HG03045 (cell line): ENCODE measurements at regions not wholly inside any gene's neighbourhood (a gene's known extent, or its start where the extent isn't known, plus 50 kb on each side); places are given as distances from the start of the nearest gene placed in this dataset.

Experiments used
- ATAC-seq: cut with Tn5 transposase; IDR thresholded peaks from one replicate; pipeline ENCODE4 v1.9.1; 2021; ENCODE audit warnings: mild to moderate bottlenecking, moderate library complexity; ENCODE audit not compliant: unreplicated experiment

- ATAC-seq = no peak
Observed at GRCh38 chr10:78688230-78688900, 380.4 kb upstream of the ZMIZ1 start.

DNA sequence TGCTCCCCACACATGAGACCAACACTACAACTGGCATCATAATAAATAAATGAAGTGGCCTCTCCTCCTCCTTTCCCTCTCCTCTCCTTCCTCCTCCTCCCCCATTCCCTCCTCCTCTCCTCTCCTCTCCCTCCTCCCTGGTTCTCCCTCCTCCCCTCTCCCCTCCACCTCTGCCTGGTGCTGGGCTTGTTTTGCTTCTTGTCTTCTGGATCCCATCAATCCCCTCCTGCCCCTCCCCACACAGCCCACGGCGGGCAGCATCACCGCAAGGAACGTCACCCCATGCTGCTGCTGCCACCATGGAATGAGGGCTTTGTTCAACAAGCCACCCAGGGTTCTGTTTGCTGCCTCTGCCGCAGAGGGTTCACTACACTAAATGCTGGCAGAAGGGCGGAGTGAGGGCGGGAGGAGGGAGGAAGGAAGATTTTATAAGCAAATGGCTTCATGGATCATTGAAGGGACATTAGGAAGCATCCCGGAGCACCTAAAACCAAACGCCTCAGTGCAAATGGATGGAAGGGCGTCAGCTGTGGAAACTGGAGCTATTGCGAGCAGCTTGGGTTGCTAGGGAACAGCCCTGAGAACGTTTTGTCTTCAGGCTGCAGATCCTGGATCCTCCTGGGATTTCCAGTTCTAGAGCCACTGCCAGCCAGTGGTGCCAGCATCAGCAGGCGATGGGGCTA is 379.7 kb upstream of the ZMIZ1 start:
- ATAC-seq = no peak

DNA sequence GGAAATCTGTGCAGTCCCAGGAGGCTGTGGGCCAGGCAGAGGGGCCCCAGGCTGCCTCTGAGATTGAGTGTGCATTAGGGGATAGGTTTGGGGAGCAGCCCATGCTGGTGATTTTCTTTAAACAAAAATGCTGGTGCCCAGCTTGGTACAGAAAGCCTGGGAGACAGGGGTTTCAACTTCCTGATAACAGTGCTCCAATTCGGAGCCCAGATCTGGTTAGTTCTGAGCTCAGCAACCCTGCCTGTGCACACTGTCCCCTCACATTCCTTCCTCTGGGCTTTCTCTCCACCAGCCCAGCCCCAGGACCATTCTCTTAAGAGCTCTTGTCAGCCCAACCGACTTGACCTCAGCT is 379.2 kb upstream of the ZMIZ1 start:
- no peak for ATAC-seq

- ATAC-seq = no peak
Observed at GRCh38 chr10:78690354-78691111, 378.2 kb upstream of the ZMIZ1 start.

DNA sequence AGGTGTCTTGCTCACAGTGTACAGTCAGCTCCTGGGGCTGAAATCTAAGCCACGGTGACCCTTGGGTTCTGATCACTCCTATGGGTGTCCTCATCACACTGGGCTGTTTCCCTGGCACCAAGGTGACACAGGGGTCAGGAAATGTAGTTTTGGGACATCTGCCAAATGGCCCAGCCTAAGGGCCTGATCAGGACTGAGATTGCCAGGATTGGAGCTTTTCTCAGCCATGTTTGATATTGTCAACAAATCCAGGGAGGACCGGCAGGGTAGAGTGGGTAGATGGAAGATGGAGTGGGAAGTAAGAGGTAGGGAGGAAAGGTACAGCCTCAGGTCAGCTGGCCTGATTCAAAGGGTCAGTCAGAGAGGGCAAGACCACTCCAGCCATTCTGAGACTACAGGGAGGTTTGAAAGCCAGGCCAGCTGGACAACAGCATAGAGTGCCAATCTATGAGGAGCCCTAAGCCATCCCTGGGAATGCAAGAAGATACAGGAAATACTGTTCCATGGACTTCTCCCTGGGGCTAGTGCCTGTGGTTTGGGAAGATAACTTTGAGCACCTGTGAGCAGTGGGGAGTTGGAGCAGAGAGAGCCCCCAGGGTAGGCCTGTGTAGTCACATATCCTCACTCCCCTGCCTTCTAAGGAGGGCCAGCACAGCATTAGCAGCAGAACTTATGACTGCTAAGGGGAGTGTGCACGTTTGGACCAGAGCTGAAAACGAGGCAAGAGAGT is 377.3 kb upstream of the ZMIZ1 start:
- ATAC-seq = no peak

DNA sequence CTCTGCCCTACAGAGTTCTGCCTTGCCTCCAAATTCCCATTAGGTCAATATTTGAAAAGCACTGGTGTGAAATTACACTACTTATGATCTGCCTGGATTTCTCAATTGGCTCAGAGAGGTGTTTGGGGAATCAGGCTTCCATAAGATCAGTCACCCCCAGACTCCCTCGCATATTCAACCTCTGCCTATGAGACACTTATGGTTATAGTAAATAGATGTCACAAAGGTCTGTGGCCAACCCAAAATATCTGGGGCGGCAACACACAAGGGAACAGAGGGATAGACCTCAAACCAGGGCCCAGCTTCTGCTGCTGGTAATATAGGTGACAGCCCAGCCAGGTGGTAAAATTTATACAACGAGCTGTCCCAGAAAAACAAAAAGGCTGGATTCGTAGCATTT is 376.7 kb upstream of the ZMIZ1 start:
- no peak for ATAC-seq

- ATAC-seq = no peak
Observed at GRCh38 chr10:78695846-78696245, 372.9 kb upstream of the ZMIZ1 start.

DNA sequence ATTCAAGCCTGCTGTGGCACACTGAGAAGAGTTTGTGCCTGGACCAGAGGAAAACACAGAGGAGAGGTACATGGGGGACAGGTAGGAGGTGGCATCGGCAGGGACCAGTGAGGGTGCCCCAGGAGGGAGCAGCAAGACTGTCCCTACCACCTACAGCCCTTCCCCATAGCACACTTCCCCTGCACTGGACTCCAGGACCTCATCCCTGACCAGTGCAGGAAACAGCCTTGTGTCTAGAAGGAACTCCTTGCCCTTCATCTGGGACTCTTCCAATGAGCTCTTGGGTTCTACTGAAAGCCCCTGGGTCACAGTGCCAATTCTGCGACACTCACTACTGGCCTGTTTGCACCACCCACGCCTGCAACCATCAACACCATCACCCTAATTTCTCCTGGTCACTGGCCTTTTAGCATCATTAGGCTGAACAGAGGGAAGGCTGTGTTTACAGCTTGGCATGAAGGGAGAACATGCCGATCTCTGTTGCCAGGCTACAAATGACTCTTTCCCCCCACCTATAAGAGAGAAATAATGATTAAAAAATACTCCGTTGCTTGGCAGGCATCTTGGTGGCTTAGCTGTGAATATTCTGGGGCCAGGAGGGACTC is 371.9 kb upstream of the ZMIZ1 start:
- no peak for ATAC-seq

GRCh38 chr10:78699971-78700370 is 368.8 kb upstream of the ZMIZ1 start:
- ATAC-seq = no peak

- no peak for ATAC-seq
Observed at GRCh38 chr10:78700413-78700812, 368.4 kb upstream of the ZMIZ1 start.

GRCh38 chr10:78700816-78701520 is 367.8 kb upstream of the ZMIZ1 start:
- ATAC-seq = no peak

GRCh38 chr10:78702186-78702585 is 366.6 kb upstream of the ZMIZ1 start:
- ATAC-seq = no peak

GRCh38 chr10:78702876-78703275 is 365.9 kb upstream of the ZMIZ1 start:
- ATAC-seq = no peak

DNA sequence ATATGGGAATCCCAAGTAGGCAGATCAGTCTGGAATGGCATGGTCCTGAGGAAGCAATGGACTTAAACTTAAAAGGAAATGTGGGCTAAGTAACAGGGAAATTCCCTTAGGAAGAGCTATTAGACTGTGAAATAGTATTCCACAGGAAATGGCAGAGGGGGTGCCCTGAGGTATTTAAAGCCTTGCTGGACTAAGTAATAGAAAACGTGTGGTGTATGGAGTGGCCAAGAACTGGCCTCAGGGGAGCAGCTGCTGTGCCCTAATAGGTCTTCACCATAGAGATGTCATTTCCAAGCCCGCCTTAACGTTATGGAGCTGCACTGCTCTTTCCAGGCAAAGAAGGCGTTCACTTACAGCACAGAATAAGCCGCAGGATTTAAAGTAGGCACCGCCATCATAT is 365.2 kb upstream of the ZMIZ1 start:
- ATAC-seq = no peak

GRCh38 chr10:78706256-78706655 is 362.5 kb upstream of the ZMIZ1 start:
- no peak for ATAC-seq

DNA sequence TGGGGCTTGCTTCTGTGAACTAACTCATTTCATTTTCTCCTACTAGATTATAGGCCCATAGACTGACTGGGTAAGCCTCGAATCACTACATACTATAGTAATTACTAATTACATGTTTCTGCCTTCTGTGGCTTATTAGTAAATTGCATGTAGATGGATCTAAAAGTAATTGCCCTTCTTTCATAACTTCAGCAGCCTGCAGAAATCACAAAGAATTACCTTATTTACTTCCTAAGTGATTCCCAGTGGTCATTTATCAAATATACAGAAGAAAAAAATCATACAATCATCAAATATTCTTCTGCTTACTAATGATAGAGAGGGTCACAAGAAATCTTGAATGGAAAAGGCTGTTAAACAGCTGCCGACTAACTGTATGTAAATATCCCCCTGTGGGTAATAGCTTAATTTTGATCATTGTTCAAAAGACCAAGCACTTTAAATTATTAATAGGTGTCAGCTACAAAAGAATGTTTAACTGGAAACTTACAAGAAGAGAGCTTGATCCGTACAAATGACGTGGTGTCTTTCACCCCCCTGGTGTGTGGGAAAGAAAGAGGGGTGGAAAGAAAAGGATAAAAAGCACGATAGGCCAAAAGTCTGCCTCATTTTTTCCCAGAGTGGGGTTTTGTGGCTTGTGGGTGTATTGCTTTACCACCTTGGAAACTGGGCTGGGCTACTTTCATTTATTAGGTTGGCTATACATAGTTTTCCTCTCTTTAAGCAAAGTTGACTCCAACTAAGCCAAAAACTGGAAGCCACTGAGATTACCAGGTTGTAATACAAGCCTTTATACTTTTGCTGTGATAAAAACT is 361.8 kb upstream of the ZMIZ1 start:
- ATAC-seq = no peak

DNA sequence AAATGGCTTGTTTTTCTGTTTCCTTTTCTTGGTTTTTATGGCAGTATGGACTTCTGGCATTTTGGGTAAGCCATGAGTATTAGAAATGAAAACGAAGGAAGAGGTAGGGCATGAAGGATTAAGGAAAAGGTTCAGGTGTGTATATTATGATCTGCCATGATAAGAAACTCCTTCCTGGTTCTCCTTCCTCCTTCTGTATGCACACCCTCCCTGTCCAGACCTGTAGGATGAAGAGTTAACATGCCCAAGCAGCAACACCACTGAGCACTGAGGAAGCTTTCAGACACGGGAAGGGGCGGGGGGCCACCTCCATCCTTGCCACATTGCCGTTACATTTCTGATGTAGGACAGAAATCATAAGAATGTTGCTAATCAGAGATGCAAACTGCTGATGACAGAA is 361.0 kb upstream of the ZMIZ1 start:
- no peak for ATAC-seq

DNA sequence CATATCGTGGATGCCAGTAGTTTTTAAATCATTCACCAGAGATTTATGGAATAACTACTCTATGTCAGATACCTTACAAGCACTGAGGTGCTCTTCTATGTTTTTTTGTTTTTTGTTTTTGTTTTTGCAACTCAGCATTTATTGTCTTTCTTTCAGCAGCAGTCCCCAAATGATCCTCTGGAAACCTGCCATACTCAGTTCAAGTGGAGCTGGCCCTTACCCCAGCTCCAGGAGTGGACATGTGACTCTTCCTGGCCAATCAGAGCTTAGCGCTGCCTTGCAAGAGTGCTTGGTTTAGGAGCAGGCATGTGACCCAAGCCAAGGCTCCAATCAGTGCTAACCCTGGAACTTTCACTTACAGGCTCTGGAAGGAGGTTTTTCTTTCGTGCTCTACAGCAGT is 356.6 kb upstream of the ZMIZ1 start:
- no peak for ATAC-seq

GRCh38 chr10:78713659-78714058 is 355.1 kb upstream of the ZMIZ1 start:
- no peak for ATAC-seq

DNA sequence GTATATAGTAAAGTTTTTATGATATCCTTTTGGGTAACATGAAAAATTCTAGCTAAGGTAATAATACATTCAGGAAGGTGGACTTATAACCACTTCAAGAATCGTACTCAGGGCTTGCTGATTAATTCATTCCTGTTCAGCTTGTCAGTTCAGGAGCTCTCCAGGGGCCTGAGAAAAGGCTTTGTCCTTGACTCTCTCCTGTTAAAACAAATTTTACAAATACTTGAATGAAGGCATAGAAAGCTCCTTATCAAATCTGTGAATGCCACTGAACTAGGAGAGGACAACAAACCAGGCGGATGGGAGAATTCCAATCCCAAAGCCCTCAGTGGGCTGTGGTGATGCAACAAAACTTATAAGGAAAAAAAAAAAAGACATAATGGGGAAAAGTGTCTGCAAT is 354.5 kb upstream of the ZMIZ1 start:
- ATAC-seq = no peak
